ENCODE measurements at regions not wholly inside any gene's neighbourhood (a gene's known extent, or its start where the extent isn't known, plus 50 kb on each side); places are given as distances from the start of the nearest gene placed in this dataset.

- DNase-seq: no peak
- Histone ChIP-seq H3K79me2 (ENCODE audit: insufficient read depth) (no peaks in the 10 kb centered on the region), H3K36me3 (ENCODE audit: low read depth) (no peaks in the 10 kb centered on the region), H3K27ac (no peak overlapping the region), H3F3A (ENCODE audit: insufficient read depth) (peaks cover 14% of the 10 kb centered on the region), H2AFZ (peak overlapping the region; percentile 87), H3K4me2 (ENCODE audit: unreplicated experiment) (peak overlapping the region; percentile 38), H3K27me3 (replicated peaks; ENCODE audit: insufficient read depth) (no peaks in the 10 kb centered on the region), H3K9me3 (ENCODE audit: low read depth) (no peaks in the 10 kb centered on the region), H3K4me3 (no peak overlapping the region), H3K9me2 (ENCODE audit: insufficient read depth) (no peaks in the 10 kb centered on the region), H3K4me1 (ENCODE audit: insufficient read depth) (peaks cover 28% of the 10 kb centered on the region), H3K9ac (no peak overlapping the region), H4K20me1 (ENCODE audit: insufficient read depth) (no peaks in the 10 kb centered on the region)
- in situ Hi-C loops (cut with MboI): no loop called here
- WGBS, 2 experiments (ENCODE audit: low coverage in 1 of 2, low lambda C conversion rate in 2 of 2, missing lambda C conversion rate in 2 of 2): 93 to 100% methylated on average over 2 of the region's 2 CpGs
- TF ChIP-seq EZH2 (IDR thresholded peaks at IDR 0.05; ENCODE audit: insufficient read depth, poor library complexity, severe bottlenecking) (no peak), EZH2phosphoT487 (IDR thresholded peaks at IDR 0.05; ENCODE audit: insufficient read depth, low read depth) (no peak)
Measured at GRCh38 chr20:53873230-53873604, 197.2 kb downstream of the BCAS1 start.

GRCh38 chr20:53872561-53873229 lies 197.7 kb downstream of the BCAS1 start:
- no peaks in the 10 kb centered on the region for H3K36me3 ChIP-seq (ENCODE audit: low read depth)
- no peaks in the 10 kb centered on the region for H3K9me3 ChIP-seq (ENCODE audit: low read depth)
- H3K27me3 ChIP-seq (replicated peaks; ENCODE audit: insufficient read depth): no peaks in the 10 kb centered on the region
- no peaks in the 10 kb centered on the region for H4K20me1 ChIP-seq (ENCODE audit: insufficient read depth)
- WGBS, 2 experiments (ENCODE audit: low coverage in 1 of 2, low lambda C conversion rate in 2 of 2, missing lambda C conversion rate in 2 of 2): 26 to 27% methylated on average over 10 of the region's 10 CpGs
- H3K79me2 ChIP-seq (ENCODE audit: insufficient read depth): no peaks in the 10 kb centered on the region
- in situ Hi-C loops (cut with MboI): no loop called here
- peak overlapping the region; percentile 58 for H3K9ac ChIP-seq
- peak overlapping the region; percentile 38 for H3K4me2 ChIP-seq (ENCODE audit: unreplicated experiment)
- DNase-seq: peak; percentile 18
- H3K27ac ChIP-seq: peak overlapping the region; percentile 63
- peaks cover 14% of the 10 kb centered on the region for H3F3A ChIP-seq (ENCODE audit: insufficient read depth)
- peak overlapping the region; percentile 16 for H3K4me3 ChIP-seq
- no peak for TF ChIP-seq EZH2 (IDR thresholded peaks at IDR 0.05; ENCODE audit: insufficient read depth, poor library complexity, severe bottlenecking)
- no peak for TF ChIP-seq EZH2phosphoT487 (IDR thresholded peaks at IDR 0.05; ENCODE audit: insufficient read depth, low read depth)
- H2AFZ ChIP-seq: peak overlapping the region; percentile 87
- peaks cover 28% of the 10 kb centered on the region for H3K4me1 ChIP-seq (ENCODE audit: insufficient read depth)
- no peaks in the 10 kb centered on the region for H3K9me2 ChIP-seq (ENCODE audit: insufficient read depth)

GRCh38 chr20:53872081-53872541 lies 198.3 kb downstream of the BCAS1 start:
- no peaks in the 10 kb centered on the region for H3K9me3 ChIP-seq (ENCODE audit: low read depth)
- H3K27ac ChIP-seq: peak overlapping the region; percentile 63
- H3K79me2 ChIP-seq (ENCODE audit: insufficient read depth): no peaks in the 10 kb centered on the region
- peak overlapping the region; percentile 87 for H2AFZ ChIP-seq
- H3K4me1 ChIP-seq (ENCODE audit: insufficient read depth): peaks cover 28% of the 10 kb centered on the region
- peak overlapping the region; percentile 38 for H3K4me2 ChIP-seq (ENCODE audit: unreplicated experiment)
- no peaks in the 10 kb centered on the region for H4K20me1 ChIP-seq (ENCODE audit: insufficient read depth)
- H3K4me3 ChIP-seq: peak overlapping the region; percentile 16
- in situ Hi-C loops (cut with MboI): no loop called here
- H3F3A ChIP-seq (ENCODE audit: insufficient read depth): peaks cover 14% of the 10 kb centered on the region
- H3K9me2 ChIP-seq (ENCODE audit: insufficient read depth): no peaks in the 10 kb centered on the region
- H3K36me3 ChIP-seq (ENCODE audit: low read depth): no peaks in the 10 kb centered on the region
- TF ChIP-seq EZH2 (IDR thresholded peaks at IDR 0.05; ENCODE audit: insufficient read depth, poor library complexity, severe bottlenecking) (no peak), EZH2phosphoT487 (IDR thresholded peaks at IDR 0.05; ENCODE audit: insufficient read depth, low read depth) (no peak)
- H3K9ac ChIP-seq: peak overlapping the region; percentile 58
- WGBS, 2 experiments (ENCODE audit: low coverage in 1 of 2, low lambda C conversion rate in 2 of 2, missing lambda C conversion rate in 2 of 2): 3% methylated on average over 2 of the region's 2 CpGs
- H3K27me3 ChIP-seq (replicated peaks; ENCODE audit: insufficient read depth): no peaks in the 10 kb centered on the region
- peak; percentile 42 for DNase-seq

- peak overlapping the region; percentile 58 for H3K9ac ChIP-seq
- in situ Hi-C loops (cut with MboI): no loop called here
- H3K9me2 ChIP-seq (ENCODE audit: insufficient read depth): no peaks in the 10 kb centered on the region
- H3K4me2 ChIP-seq (ENCODE audit: unreplicated experiment): no peak overlapping the region
- no peaks in the 10 kb centered on the region for H3K27me3 ChIP-seq (replicated peaks; ENCODE audit: insufficient read depth)
- no peaks in the 10 kb centered on the region for H4K20me1 ChIP-seq (ENCODE audit: insufficient read depth)
- TF ChIP-seq EZH2 (IDR thresholded peaks at IDR 0.05; ENCODE audit: insufficient read depth, poor library complexity, severe bottlenecking) (no peak), EZH2phosphoT487 (IDR thresholded peaks at IDR 0.05; ENCODE audit: insufficient read depth, low read depth) (no peak)
- peak overlapping the region; percentile 87 for H2AFZ ChIP-seq
- H3K36me3 ChIP-seq (ENCODE audit: low read depth): no peaks in the 10 kb centered on the region
- H3K79me2 ChIP-seq (ENCODE audit: insufficient read depth): no peaks in the 10 kb centered on the region
- WGBS, 2 experiments (ENCODE audit: low coverage in 1 of 2, low lambda C conversion rate in 2 of 2, missing lambda C conversion rate in 2 of 2): 83 to 85% methylated on average over 3 of the region's 3 CpGs
- H3K9me3 ChIP-seq (ENCODE audit: low read depth): no peaks in the 10 kb centered on the region
- H3K27ac ChIP-seq: peak overlapping the region; percentile 63
- no peak for DNase-seq
- peaks cover 19% of the 10 kb centered on the region for H3F3A ChIP-seq (ENCODE audit: insufficient read depth)
- H3K4me3 ChIP-seq: no peak overlapping the region
- H3K4me1 ChIP-seq (ENCODE audit: insufficient read depth): peaks cover 34% of the 10 kb centered on the region
Measured at GRCh38 chr20:53871541-53871940, 198.9 kb downstream of the BCAS1 start.
